ENCODE measurements at regions not wholly inside any gene's neighbourhood (a gene's known extent, or its start where the extent isn't known, plus 50 kb on each side); places are given as distances from the start of the nearest gene placed in this dataset.
"Not testable (repeated sequence)": the region's sequence is repeated elsewhere in the genome, so short reads cannot be mapped to it uniquely, and the experiment has no call there.

- intact Hi-C loops (cut with micrococcal nuclease): no loop called here
Measured at GRCh38 chr10:120195984-120196712, 260.9 kb upstream of the PLPP4 start.

- intact Hi-C loops (cut with micrococcal nuclease): no loop called here
Measured at GRCh38 chr10:120204877-120205276, 252.2 kb upstream of the PLPP4 start.

GRCh38 chr10:120205368-120206018 lies 251.5 kb upstream of the PLPP4 start:
- intact Hi-C loops (cut with micrococcal nuclease): no loop called here

GRCh38 chr10:120208488-120208887 lies 248.5 kb upstream of the PLPP4 start:
- intact Hi-C loops (cut with micrococcal nuclease): no loop called here

- intact Hi-C loops (cut with micrococcal nuclease): no loop called here
Measured at GRCh38 chr10:120209124-120209762, 247.8 kb upstream of the PLPP4 start.

GRCh38 chr10:120212275-120212674 lies 244.8 kb upstream of the PLPP4 start:
- intact Hi-C loops (cut with micrococcal nuclease): no loop called here

- intact Hi-C loops (cut with micrococcal nuclease): not testable (repeated sequence)
Measured at GRCh38 chr10:120213283-120213682, 243.7 kb upstream of the PLPP4 start.

- intact Hi-C loops (cut with micrococcal nuclease): no loop called here
Measured at GRCh38 chr10:120217736-120218135, 239.3 kb upstream of the PLPP4 start.

- intact Hi-C loops (cut with micrococcal nuclease): loop anchor here (1.0 to 5.0 kb wide), 2 partner anchors 115 to 515 kb away; no protein-coding TSS in a partner anchor
Measured at GRCh38 chr10:120221873-120222485, 235.0 kb upstream of the PLPP4 start.

- intact Hi-C loops (cut with micrococcal nuclease): no loop called here
Measured at GRCh38 chr10:120229641-120230040, 227.4 kb upstream of the PLPP4 start.

GRCh38 chr10:120239695-120240094 lies 217.3 kb upstream of the PLPP4 start:
- intact Hi-C loops (cut with micrococcal nuclease): not testable (repeated sequence)

- intact Hi-C loops (cut with micrococcal nuclease): no loop called here
Measured at GRCh38 chr10:120251821-120252442, 205.1 kb upstream of the PLPP4 start.

- intact Hi-C loops (cut with micrococcal nuclease): no loop called here
Measured at GRCh38 chr10:120253131-120253530, 203.9 kb upstream of the PLPP4 start.

- intact Hi-C loops (cut with micrococcal nuclease): no loop called here
Measured at GRCh38 chr10:120260456-120260855, 196.6 kb upstream of the PLPP4 start.

GRCh38 chr10:120262857-120263547 lies 194.0 kb upstream of the PLPP4 start:
- intact Hi-C loops (cut with micrococcal nuclease): no loop called here

GRCh38 chr10:120266022-120266421 lies 191.0 kb upstream of the PLPP4 start:
- intact Hi-C loops (cut with micrococcal nuclease): no loop called here

- intact Hi-C loops (cut with micrococcal nuclease): no loop called here
Measured at GRCh38 chr10:120270906-120271305, 186.1 kb upstream of the PLPP4 start.

GRCh38 chr10:120271696-120272095 lies 185.3 kb upstream of the PLPP4 start:
- intact Hi-C loops (cut with micrococcal nuclease): no loop called here

- intact Hi-C loops (cut with micrococcal nuclease): no loop called here
Measured at GRCh38 chr10:120272350-120272749, 184.7 kb upstream of the PLPP4 start.

- intact Hi-C loops (cut with micrococcal nuclease): no loop called here
Measured at GRCh38 chr10:120278069-120278468, 179.0 kb upstream of the PLPP4 start.

- intact Hi-C loops (cut with micrococcal nuclease): no loop called here
Measured at GRCh38 chr10:120279196-120279595, 177.8 kb upstream of the PLPP4 start.
